Lung (tissue), 11 donors: ENCODE measurements at regions not wholly inside any gene's neighbourhood (a gene's known extent, or its start where the extent isn't known, plus 50 kb on each side); places are given as distances from the start of the nearest gene placed in this dataset.

Source experiments
- ATAC-seq: fragments of 200-7000 bp; cut with Tn5 transposase; one replicate; pipeline ENCODE4 v1.9.1; 2020; ENCODE audit warnings: moderate number of reproducible peaks; ENCODE audit not compliant: insufficient read depth, low FRiP score
- DNase-seq, 3 donors: peaks; one replicate each; pipeline ENCODE4 v3.0.0-alpha.2; 2013 to 2017
- H3K27ac ChIP-seq, 2 donors: one replicate each; pipeline ENCODE4 v1.5.1; 2013; ENCODE audit warnings: mild to moderate bottlenecking in 2 of 2, moderate library complexity in 2 of 2, control low read depth in 1 of 2, inconsistent platforms in 1 of 2, low read depth in 1 of 2, low read length in 1 of 2
- H3K27me3 ChIP-seq, 3 donors: one replicate each; pipeline ENCODE4 v1.5.1; 2013; ENCODE audit warnings: low read length in 2 of 3; ENCODE audit not compliant: control insufficient read depth in 3 of 3, insufficient read depth in 3 of 3
- H3K36me3 ChIP-seq, 4 donors: one replicate each; pipeline ENCODE4 v1.5.1; 2013; ENCODE audit warnings: low read length in 4 of 4, mild to moderate bottlenecking in 1 of 4, moderate library complexity in 1 of 4; ENCODE audit not compliant: control insufficient read depth in 4 of 4, insufficient read depth in 4 of 4
- H3K4me1 ChIP-seq, 5 donors: one replicate each; pipeline ENCODE4 v1.5.1; 2013; ENCODE audit warnings: low read length in 5 of 5, mild to moderate bottlenecking in 2 of 5, moderate library complexity in 1 of 5; ENCODE audit not compliant: control insufficient read depth in 5 of 5, insufficient read depth in 5 of 5
- H3K4me3 ChIP-seq: one replicate; pipeline ENCODE4 v1.5.1; 2013; ENCODE audit warnings: mild to moderate bottlenecking, control low read depth, moderate library complexity
- H3K9ac ChIP-seq, 2 donors: one replicate each; pipeline ENCODE4 v1.5.1; 2013; ENCODE audit warnings: low read length in 2 of 2, control low read depth in 1 of 2; ENCODE audit not compliant: insufficient read depth in 1 of 2
- H3K9me3 ChIP-seq, 4 donors: one replicate each; pipeline ENCODE4 v1.5.1; 2013; ENCODE audit warnings: low read length in 3 of 4, mild to moderate bottlenecking in 1 of 4, moderate library complexity in 1 of 4; ENCODE audit not compliant: control insufficient read depth in 4 of 4, insufficient read depth in 3 of 4
- WGBS, 2 donors: extraction: QIAGEN DNeasy Blood & Tissue Kit; methylation state at CpG; one replicate each; pipeline ENCODE4 v1.1.7; 2013; 5-methylcytosine and 5-hydroxymethylcytosine counted together
- TF ChIP-seq, protein P1 (sequence below): IDR thresholded peaks from 2 replicates; pipeline ENCODE4 v1.5.1; 2012; ENCODE audit warnings: mild to moderate bottlenecking; ENCODE audit errors: control extremely low read depth, extremely low read depth
- donor health status: control.
- donor health status: control.
- donor health status: Bipolar disorder and iron deficiency.
- donor health status: healthy.
- donor health status: DM: yes; HTN: yes; CAD: no.

DNA sequence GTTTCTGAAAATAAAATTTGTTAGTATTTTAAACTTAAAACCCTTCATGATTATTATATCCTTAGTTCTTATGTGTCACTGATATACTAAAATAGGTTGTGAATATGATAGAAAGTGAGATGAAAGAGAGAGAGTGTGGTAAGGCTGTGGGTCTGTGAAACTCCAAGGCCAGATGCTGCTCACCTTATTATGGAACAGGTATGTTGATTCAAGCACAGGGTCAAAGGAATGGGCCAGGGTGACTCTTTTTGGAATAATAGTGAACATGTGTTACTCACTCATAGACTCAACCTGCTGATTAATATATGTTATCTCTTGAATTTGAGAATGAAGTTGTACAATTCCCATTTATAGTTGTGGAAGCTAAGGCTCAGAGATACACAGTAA is 70.7 kb upstream of the FN1 start:
- H3K36me3 ChIP-seq: no peaks in the 10 kb centered on the region
- ATAC-seq: no peak
- H3K4me1 ChIP-seq: peaks cover 0 to 22% (median 1%) of the 10 kb centered on the region in 5 donors
- TF ChIP-seq, protein P1, sequence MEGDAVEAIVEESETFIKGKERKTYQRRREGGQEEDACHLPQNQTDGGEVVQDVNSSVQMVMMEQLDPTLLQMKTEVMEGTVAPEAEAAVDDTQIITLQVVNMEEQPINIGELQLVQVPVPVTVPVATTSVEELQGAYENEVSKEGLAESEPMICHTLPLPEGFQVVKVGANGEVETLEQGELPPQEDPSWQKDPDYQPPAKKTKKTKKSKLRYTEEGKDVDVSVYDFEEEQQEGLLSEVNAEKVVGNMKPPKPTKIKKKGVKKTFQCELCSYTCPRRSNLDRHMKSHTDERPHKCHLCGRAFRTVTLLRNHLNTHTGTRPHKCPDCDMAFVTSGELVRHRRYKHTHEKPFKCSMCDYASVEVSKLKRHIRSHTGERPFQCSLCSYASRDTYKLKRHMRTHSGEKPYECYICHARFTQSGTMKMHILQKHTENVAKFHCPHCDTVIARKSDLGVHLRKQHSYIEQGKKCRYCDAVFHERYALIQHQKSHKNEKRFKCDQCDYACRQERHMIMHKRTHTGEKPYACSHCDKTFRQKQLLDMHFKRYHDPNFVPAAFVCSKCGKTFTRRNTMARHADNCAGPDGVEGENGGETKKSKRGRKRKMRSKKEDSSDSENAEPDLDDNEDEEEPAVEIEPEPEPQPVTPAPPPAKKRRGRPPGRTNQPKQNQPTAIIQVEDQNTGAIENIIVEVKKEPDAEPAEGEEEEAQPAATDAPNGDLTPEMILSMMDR: no peak
- no peak for DNase-seq
- H3K4me3 ChIP-seq: no peak overlapping the region
- H3K27ac ChIP-seq: no peak overlapping the region
- no peaks in the 10 kb centered on the region for H3K27me3 ChIP-seq
- no peaks in the 10 kb centered on the region for H3K9me3 ChIP-seq
- H3K9ac ChIP-seq: no peak overlapping the region

DNA sequence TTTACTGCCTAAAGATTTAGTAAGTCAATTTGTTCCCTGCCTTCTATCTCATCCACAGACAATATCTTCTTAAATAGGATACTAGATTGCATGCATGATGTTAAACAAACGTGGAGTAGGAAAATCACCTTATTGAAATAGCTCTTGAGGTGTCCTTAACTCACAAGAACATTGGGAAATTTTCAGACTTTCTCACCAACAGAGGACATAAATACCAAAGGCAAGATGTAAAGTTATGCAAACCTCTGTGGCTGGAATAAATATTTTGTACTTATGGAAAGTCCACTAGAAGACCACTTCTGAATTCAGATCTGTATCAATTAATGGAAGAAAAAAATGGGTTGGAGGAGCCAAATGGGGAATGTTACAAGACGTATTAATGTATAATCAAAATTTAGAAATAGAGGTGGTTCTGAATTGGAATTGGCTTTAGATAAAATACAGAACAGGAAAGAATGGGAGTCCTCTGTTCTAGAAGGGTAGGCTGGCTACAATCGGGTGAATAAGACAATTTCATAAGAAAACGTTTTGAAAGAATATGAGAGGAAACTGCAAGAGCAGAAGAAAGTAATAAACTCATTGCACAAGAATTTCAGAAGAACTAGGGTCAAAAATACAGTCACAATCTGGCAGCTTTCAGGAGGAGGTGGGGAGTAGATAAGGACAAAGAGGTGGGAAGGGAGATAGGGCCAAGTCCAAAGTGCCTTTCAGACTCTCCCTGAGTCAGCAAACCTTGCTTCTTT is 69.3 kb upstream of the FN1 start:
- no peak overlapping the region for H3K27ac ChIP-seq
- H3K4me3 ChIP-seq: no peak overlapping the region
- H3K27me3 ChIP-seq: no peaks in the 10 kb centered on the region
- 28 to 36% methylated on average over 4 of the region's 4 CpGs for WGBS, 2 donors
- TF ChIP-seq, protein P1: no peak
- ATAC-seq: peak; percentile 72
- H3K36me3 ChIP-seq: no peaks in the 10 kb centered on the region
- peaks cover 0 to 22% (median 1%) of the 10 kb centered on the region in 5 donors for H3K4me1 ChIP-seq
- no peak overlapping the region for H3K9ac ChIP-seq
- no peaks in the 10 kb centered on the region for H3K9me3 ChIP-seq
- DNase-seq: peak in 1 of 3 donors; percentile 46

DNA sequence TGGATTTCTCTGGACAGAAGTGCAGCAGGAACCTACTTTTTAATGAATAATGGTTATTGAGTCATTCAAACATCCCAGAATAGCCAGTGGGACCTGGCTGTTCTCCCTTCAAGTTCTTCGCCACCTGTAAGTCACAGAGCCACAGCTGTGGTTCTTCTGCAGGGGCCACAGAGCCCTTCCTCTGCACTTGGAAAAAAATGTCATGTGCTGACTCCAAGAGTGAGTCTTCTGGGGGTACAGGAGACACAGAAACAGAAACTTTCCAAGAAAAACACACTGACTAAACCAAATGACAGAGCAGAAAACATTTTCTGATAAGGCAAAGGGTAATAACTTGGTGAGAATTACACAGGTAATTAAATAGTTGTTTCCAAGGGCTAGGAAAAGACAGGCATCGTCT is 68.7 kb upstream of the FN1 start:
- TF ChIP-seq, protein P1: no peak
- DNase-seq: no peak
- H3K36me3 ChIP-seq: no peaks in the 10 kb centered on the region
- ATAC-seq: no peak
- no peaks in the 10 kb centered on the region for H3K27me3 ChIP-seq
- no peak overlapping the region for H3K4me3 ChIP-seq
- H3K4me1 ChIP-seq: peaks cover 0 to 25% (median 1%) of the 10 kb centered on the region in 5 donors
- no peaks in the 10 kb centered on the region for H3K9me3 ChIP-seq
- 90 to 91% methylated on average over 2 of the region's 2 CpGs for WGBS, 2 donors
- H3K27ac ChIP-seq: no peak overlapping the region
- H3K9ac ChIP-seq: no peak overlapping the region

DNA sequence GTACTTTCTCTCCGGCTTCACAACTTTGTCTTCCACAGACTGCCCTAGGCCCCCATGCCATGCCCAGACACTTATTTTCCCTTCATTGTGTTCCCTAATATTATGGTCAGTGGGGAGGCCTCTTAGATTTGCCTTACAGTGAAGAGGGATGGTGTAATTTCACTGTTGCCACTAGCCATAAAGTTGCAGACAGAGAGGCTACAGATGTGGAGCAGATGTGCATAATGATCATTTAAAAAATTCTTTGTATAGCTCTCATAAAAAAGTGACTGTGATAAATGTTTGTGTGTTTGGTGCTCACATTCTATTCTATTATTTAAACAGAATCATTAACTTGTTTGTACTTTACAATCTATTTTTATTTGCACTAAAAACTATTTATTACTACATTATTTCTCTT is 67.5 kb upstream of the FN1 start:
- DNase-seq (no peak), ATAC-seq (no peak)

More for the DNA sequence above, 67.5 kb upstream of the FN1 start:
- H3K36me3 ChIP-seq: no peaks in the 10 kb centered on the region
- H3K9ac ChIP-seq: no peak overlapping the region
- H3K9me3 ChIP-seq: no peaks in the 10 kb centered on the region
- peaks cover 0 to 25% (median 1%) of the 10 kb centered on the region in 5 donors for H3K4me1 ChIP-seq
- TF ChIP-seq, protein P1: no peak
- H3K27me3 ChIP-seq: no peaks in the 10 kb centered on the region
- no peak overlapping the region for H3K4me3 ChIP-seq
- H3K27ac ChIP-seq: no peak overlapping the region
- WGBS, 2 donors: 100% methylated on average over 1 of the region's 1 CpG
